Left kidney (tissue), 1 donor: ENCODE measurements at regions not wholly inside any gene's neighbourhood (a gene's known extent, or its start where the extent isn't known, plus 50 kb on each side); places are given as distances from the start of the nearest gene placed in this dataset.
A peak's percentile ranks its signal among the peaks of the same experiment; 100 is the strongest.

ENCODE experiments used
- DNase-seq: peaks from one replicate; pipeline ENCODE4 v3.0.0-alpha.2; 2013

DNA sequence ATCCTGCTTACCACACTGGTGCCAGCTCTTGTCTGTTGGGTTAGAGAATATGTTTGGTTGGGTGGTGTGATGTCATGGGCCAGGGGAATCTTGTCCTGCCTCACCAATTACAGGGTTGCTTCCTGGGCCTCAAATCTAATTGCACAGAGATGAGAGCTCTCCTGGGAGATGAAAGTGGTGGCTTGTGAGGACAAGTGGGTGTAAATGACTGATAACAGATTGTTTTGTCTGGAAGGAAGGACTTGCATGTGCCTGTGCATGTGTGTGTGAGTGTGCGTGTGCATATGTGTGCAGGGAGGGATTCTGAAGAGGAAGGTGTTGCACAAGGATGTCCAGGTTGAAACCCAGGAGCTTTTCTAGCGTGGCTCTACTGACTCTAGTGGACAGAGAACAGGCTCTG is 271.9 kb downstream of the LOXHD1 start:
- no peak for DNase-seq

DNA sequence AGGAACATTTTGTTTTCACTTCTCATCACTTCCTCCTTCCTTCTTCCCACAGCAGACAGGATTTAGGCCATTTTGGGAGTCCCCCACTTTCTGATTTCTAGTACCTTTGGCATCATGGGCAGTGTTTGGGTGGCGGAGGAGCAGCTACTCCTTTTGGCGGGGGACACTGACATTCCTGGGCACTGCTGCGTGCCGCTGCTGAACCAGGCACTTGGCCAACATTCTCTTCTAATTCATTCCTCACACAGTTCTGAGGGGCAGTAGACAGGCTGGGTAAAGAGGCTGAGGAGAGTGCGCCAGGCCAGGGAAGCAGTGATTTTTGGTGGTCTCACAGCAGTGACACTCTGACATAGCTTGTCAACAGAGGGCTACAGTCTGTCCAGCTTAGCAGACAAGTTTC is 270.2 kb downstream of the LOXHD1 start:
- DNase-seq: no peak

DNA sequence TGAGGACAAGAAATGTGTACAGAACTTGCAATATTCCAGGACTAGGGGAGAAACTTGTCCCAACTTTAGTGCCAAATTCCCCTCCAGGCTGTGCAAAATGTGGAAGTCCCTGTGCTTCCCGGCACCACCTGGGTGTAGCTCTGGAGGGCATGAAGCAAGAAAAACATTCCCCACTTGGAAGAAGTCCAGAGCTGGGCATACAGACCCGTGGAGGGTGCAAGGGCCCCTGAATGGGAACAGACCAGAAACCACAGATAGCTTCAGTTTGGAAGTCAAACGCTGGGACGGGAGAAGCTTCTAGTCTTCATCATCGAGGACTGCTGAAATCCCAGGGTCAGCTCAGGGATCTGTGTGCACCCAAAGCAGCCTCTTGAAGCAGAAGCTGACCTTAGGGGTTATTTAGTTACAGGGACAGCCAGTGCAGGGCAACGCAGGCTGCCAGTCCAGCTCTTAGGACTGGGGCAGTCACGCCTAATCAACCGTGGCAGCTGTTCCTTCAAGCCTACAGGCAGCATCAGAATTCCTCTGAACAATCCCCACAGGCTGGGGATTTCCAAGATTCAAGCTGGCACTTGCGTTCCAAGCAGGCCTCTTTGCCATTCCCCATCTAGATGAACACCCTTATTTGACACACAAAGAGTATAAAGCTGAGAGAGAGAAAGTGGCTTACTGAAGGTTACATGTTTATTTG is 269.4 kb downstream of the LOXHD1 start:
- DNase-seq: peak; percentile 33

DNA sequence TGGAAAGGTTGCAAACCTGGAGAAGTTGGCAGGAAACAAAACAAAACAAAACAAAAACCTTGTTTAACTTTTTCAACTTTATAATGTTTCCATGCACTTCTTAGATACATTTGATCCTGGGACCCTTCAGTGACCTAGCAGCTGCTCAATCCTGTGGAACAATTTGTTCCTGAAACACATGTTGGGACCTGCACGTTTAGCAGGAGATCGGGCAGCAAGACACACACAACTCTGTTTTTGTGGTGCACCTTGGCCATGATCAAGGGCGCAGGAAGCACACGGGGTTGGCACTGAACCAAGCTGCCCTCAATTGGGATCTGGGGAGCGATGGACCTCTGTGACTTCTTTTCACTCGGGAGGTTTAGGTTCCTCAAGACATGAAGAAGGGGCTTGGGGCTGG is 268.7 kb downstream of the LOXHD1 start:
- no peak for DNase-seq

DNA sequence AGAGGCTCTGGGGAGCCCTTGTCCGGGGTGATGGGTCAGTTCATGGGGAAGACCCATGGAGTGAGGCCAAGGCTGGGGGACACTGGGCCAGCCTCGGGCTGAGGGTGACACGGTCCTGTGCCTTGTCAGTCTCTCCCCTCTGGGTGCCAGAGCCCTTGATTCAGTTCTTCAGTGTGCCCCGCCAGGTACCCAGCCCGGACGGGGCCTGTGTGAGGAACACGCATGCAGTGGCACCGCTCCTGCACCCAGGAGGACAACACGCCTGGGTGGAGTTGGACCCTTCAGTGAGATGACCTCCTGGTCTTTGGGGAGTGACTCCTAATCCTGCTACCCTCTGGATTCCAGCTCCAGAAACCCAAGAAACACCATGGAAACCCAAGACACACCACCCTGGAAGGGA is 264.4 kb downstream of the LOXHD1 start:
- no peak for DNase-seq

DNA sequence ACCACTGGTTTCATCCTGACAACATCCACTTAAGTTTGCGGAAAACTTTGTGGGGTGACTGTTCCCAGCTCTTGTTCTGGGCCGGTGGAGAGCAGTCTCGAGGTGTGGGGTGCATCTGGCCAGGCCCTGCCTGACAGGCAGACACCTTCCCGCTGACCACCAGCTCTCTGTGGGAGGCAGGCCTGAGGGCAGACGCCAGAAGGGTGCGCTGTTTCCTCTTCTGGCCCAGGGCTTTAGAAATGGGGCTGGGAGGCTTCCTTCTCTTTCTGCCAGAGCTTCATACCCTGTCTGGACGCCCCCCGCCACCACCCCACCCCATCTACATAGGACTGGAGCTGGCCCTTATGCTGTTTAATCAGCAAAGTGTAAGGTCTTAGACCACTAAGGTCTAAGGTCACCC is 263.8 kb downstream of the LOXHD1 start:
- DNase-seq: no peak

DNA sequence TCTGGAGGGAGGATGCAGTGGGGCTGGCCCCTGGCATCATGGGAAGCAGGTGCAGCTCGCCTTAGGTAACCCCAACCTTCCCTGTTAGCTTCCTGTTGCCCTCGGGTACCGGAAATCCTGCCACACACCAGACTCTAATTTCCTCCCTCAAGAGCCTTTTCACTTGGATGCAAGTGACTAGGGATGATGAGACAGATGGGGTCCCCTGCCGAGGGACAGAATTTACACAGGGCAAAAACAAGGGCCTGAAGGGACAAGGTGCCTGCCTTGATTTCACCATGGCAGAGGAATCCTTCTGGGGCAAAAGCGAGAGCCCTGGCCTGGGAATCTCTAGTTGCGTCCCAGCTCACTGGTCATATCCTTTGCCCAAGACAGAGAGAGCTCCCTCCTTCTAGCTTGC is 263.1 kb downstream of the LOXHD1 start:
- DNase-seq: no peak

DNA sequence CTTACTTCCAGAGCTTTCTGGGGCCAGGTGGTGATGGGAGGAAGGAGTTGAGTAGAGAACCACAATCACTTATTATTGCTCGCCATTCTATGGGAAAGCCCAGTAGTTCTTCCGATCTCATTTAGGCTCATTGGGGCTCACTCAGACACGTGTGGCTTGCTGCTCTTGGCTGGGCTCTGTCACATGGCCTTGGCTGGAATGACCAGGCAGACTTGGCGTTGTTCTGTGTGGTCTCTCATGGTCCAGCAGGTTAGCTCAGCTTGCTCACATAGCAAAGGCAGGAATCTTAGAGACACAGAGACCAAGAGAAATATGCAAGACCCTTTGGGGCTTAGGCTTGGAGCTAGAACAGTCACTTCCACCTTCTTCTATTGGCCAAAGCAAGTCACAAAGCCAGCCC is 261.2 kb downstream of the LOXHD1 start:
- DNase-seq: no peak

DNA sequence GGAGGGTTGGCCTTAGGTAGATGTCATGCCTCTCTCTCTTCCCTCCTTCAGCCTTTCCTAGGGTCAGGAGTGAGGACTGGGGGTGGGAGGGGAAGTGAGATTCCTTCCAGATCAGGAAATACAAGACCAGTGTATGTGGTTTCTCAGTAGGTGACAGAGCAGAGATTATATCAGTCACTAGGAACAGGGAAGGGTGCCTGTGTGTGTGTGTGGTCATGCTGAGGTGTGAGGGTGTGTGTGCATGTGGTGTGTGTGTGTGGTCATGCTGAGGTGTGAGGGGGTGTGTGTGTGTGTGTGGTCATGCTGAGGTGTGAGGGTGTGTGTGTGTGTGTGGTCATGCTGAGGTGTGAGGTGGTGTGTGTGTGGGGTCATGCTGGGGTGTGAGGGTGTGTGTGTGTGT is 259.8 kb downstream of the LOXHD1 start:
- DNase-seq: no peak

DNA sequence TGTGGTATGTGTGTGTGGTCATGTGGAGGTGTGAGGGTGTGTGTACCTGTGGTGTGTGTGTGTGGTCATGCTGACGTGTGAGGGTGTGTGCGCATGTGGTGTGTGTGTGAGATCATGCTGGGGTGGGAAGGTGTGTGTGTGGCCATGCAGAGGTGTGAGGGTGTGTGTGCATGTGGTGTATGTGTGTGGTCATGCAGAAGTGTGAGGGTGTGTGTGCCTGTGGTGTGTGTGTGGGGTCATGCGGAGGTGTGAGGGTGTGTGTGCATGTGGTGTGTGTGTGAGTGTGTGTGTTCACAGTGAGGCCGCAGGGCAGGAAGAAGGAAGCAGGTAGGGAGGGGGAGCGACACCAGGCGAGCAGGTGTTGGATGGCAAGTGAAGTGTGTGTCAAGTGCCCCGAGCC is 259.0 kb downstream of the LOXHD1 start:
- DNase-seq: no peak

DNA sequence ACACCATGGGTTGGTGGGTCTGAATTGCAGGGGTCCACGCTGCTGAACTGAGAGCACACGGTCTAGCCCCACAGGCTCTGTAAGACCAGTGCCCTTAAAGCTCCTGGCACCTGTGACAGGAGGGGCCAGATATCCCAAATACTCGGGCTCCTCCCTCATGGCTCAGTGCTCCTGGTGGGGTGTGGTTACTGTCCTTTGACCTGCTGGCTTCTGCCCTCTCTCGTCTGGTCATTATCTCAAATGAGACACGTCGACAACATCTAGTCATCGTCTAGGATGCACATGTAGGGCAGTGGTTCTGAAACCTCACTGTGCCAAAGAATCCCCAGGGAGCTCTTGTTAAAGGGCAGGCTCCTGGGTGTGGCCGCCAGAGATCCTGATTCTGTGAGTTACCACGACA is 258.4 kb downstream of the LOXHD1 start:
- DNase-seq: no peak

DNA sequence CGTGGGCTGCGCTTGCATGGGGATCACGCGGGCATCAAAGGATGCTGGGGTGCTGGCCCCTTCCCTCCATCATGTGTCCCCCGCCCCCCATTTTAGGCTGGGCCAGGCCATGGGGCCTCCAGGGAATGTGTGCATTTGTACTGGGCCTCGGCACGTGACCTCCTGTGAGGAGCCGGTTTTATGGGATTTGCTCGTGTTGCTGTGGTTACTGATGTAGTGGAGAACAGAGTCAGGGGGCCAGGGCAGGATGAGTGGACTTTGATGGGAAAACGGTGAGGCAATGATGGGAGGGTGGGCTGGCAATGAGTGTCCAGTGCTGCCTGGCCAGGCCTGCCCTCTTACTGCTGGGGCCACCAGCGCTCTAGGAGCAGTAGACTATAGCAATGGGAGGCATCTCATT is 257.7 kb downstream of the LOXHD1 start:
- DNase-seq: no peak

DNA sequence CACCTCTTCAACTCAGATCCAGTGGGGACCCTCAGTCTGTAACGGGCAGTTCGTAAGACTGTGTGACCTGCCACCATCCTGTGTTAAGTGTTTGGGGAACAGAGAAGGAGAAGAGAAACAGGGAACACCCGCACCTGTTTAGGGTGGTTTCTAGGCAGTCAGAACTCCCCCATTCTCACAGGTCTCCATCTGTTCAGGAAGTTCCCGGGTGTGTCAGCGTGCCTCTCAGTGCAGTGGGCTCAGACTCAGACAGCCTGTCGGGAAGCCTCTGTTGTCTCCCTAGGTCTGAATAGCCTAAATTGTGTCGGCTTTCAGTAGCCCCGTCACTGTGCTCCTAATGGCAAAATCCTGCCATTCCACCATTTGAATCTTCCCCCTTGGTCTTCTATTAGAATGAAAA is 256.6 kb downstream of the LOXHD1 start:
- DNase-seq: no peak

DNA sequence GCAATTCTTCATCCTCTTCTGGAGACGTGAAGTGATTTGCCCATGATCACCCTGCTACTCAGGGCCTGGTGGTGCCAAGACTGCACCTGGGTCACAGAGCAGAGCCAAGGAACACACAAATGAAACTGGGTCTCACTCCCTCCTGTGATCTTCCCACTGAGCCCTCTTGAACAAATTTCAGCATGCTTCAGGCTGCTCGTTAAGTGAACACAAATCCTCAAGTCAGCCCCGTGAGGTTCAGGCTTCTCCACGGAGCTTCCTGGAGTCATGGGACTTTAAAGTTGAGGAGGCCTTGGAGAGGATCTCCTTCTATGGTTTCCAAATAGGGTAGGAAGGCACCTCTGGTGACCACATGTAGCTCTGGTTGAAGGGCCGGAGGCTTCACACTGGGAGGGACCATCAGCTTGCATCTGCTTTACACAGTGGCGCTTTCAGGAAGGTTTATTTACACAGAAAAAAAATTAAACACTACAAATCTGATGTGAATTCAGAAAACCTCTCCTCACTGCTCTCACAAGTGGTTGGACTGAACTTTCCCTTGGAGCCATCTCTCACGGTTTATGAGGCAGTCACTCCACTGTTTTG is 255.4 kb downstream of the LOXHD1 start:
- DNase-seq: no peak

DNA sequence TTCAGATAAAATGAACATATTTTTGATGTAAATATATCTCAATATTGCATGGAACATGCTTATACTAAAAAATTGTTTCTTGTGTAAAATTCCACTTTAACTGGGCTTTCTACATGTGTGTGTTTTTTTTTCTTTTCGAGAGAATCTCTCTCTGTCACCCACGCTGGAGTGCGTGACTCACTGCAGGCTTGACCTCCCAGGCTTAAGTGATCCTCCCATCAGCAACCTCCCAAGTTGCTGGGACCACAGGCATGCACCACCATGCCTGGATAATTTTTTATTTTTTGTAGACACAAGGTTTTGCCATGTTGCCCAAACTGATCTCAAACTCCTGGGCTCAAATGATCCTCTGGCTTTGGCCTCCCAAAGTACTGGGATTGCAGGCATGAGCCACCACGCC is 254.6 kb downstream of the LOXHD1 start:
- no peak for DNase-seq

DNA sequence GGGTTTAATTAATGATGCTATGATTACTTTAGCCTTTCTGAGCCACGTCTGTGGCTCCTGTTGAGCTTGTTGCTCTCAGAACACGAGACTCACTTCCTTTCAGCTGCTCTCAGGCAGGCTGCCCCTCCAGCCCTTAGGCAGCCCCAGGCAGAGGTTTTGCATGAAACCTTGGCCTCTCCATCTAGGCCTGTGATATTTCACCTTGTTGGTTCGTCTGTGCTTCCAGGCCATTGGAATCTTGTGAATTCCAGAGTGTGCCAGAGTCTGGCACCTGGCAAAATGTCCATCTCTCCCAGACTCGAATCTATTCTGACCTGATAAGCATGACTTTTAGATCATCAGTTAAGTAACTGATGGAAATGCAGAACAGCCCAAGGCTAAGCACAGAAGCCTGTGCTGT is 254.1 kb downstream of the LOXHD1 start:
- no peak for DNase-seq

DNA sequence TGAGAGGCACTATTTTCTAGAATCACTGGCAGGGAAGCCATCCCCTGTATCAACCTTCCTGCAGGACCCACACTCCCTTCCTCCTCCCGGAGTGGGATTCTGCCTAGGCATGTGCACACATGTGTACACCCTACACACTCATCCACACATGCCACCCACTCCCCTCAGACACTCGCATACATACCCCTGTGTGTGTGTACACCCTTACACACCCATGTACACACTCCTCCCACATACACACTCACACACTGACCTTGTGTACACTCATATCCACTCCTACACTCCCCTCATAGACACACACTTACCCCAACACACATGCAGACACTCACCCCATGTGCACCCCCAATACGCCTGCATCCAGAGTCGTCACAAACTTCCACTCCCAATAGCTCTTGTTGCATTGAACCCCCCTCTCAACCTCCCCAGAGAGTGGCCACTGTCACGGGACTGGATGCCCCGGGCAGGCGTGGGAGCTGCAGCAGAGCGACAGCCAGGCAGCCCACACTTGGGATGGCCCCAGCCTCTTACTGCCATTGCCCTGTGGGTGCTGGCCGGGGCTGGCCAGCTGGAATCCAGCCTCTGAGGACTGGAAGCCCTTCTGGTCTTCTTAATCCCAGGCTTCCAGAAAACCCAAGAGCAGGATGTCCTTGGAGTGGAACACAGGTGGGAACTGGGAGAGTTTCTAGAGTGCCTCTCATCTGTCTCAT is 251.0 kb downstream of the LOXHD1 start:
- no peak for DNase-seq

DNA sequence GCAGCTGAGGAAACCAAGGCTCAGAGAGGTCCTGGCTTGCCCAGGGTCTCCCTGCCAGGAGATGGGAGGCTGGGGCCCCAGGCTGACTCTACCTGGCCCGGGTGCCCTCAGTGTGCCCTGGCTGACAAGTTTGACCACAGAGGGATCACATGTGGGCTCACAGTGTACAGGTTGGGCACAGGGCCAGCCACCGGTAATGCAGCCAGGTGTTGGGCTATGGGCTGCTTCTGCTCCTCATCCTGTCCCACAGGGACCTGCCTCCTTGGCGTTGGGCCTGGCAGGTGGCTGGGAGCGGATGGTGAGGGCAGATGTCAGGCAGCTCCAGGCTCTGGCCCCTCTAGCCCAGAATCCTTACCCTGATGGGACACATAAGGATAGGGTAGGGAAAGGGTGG is 250.5 kb downstream of the LOXHD1 start:
- no peak for DNase-seq

DNA sequence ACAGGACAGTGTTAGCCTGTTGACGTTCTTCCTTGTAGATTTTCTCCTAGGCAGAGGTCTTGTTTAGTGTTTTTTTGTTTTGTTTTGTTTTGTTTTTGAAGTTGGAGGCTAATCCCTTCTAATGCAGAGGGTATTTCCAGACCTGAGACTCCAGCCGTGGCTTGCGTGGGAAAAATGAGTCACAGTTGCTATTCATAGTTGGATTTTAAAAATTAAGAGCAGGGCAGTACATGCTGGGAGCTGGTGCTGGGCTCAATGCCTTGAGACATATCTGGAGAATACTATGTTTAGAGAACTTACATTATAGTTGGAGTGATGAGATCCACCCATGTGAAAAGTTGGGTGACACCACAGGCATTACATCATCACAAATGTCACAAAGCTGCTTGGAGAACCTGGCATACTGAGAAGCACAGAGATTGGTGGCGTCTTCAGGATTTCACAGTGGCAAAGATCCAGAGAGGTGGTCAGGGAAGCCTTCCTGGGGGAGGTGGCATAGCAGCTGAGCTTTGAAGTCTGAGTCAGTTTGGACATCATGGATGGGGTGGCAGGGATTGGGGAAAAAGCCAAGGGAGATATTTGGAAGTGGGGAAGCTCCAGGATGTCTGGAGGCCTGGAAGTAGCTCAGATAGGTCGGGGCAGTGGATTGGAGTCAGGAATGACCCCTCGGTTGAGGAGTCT is 249.4 kb downstream of the LOXHD1 start:
- no peak for DNase-seq

DNA sequence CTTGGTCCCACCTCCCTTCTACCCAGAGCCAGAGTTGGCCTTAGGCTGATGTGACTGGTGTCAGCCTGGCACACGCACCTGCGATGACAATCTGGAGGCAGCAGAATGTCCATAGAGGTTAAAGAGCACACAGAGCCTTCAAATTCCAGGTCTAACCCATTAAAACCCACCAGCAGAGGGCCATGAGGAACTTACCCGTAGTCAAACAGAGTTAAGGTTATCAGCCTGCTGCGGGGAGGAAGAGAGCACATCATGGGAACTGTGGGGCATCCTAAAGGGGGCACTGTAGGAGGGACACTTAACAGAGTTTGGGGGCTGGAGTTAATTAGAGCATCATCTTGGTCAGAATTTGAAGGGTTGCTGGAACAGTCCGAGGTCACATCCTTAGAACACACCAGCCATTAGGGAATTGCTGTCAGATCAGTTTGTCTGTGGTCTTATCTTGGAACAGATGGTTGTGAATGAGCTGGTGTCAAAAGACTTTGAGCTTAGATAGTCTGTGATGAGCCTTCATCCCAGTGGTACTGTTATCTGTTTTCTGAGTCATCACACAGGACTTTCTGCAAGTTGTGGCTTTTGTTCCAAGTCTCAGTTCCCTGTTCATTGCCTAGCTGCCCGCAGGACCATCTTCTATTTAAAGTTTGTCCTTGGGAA is 248.6 kb downstream of the LOXHD1 start:
- DNase-seq: no peak

DNA sequence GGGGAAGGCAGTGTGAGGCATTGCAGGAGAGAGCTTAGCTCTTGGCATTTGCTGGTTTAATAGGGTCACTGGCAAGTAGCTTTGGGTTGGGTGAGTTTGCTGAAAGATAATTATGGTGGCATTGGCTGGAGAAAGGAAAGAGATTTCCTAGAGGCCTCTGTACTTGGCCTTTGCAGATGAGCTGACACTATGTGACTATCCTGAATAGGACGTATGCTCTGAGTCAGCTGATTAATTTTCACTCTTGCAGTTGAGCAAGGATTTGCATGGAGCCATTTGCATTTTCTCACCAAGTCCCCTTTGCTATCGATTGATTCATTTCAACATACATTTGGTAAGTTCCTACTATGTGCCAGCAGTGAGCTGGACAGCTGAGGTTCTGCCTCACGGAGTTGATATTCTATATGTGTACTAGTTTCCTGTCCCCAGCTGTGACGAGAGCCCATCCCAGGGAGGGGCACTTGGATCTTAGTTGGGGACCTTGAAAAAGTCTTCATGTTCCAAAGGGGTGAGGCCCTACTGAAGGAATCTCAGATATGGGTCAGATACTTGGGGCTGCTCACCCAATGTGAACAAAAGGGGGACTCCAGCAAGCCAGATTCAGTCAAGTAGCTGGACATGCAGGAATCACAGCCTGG is 245.7 kb downstream of the LOXHD1 start:
- no peak for DNase-seq
